ENCODE measurements at regions not wholly inside any gene's neighbourhood (a gene's known extent, or its start where the extent isn't known, plus 50 kb on each side); places are given as distances from the start of the nearest gene placed in this dataset.

- no peak for DNase-seq
Measured at GRCh38 chr10:114771749-114772148, 49.8 kb upstream of the FHIP2A start.

Data from NCI-H1105 treated with DMSO at 0.1 percent for 48 hours (cell line).